B cell (primary cell): ENCODE measurements at regions not wholly inside any gene's neighbourhood (a gene's known extent, or its start where the extent isn't known, plus 50 kb on each side); places are given as distances from the start of the nearest gene placed in this dataset.

Source experiments
- EZH2 ChIP-seq: IDR thresholded peaks from 2 replicates; pipeline ENCODE4 v1.6.1; 2012; ENCODE audit warnings: borderline replicate concordance, low read depth, mild to moderate bottlenecking, moderate library complexity, low read length; ENCODE audit not compliant: insufficient read depth, poor library complexity, severe bottlenecking
- TF ChIP-seq, protein P1 (sequence below): fragments of 200-600 bp; IDR thresholded peaks from one replicate; pipeline ENCODE4 v1.8.0; 2022; ENCODE audit warnings: antibody characterized with exemption, mild to moderate bottlenecking

DNA sequence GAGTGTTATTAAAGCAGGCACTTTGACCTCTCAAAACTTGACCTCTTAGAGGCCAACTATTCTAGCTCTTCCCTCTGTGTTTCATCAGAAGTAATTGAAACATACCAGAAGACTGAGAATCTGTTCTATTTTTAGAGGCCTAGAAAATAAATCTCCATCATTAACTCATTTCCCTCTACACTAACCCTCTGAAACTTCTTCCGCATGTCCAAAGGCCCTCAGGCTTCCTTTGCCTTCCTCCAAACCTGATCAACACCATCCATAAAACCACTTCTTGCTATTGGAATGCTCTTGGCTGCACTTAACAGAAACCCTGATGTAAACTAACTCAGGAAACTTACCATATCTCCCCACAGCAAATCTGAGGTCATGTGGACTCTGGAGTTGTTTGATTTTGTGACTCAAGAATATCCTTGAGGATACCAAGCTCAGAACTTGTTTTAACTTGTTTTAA lies 196.4 kb downstream of the RPAP3 start:
- TF ChIP-seq, protein P1, sequence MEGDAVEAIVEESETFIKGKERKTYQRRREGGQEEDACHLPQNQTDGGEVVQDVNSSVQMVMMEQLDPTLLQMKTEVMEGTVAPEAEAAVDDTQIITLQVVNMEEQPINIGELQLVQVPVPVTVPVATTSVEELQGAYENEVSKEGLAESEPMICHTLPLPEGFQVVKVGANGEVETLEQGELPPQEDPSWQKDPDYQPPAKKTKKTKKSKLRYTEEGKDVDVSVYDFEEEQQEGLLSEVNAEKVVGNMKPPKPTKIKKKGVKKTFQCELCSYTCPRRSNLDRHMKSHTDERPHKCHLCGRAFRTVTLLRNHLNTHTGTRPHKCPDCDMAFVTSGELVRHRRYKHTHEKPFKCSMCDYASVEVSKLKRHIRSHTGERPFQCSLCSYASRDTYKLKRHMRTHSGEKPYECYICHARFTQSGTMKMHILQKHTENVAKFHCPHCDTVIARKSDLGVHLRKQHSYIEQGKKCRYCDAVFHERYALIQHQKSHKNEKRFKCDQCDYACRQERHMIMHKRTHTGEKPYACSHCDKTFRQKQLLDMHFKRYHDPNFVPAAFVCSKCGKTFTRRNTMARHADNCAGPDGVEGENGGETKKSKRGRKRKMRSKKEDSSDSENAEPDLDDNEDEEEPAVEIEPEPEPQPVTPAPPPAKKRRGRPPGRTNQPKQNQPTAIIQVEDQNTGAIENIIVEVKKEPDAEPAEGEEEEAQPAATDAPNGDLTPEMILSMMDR, result no peak
- no peak for TF ChIP-seq EZH2
